Neural cell (in vitro differentiated cells): ENCODE measurements at regions not wholly inside any gene's neighbourhood (a gene's known extent, or its start where the extent isn't known, plus 50 kb on each side); places are given as distances from the start of the nearest gene placed in this dataset.

Source experiments
- H2AFZ ChIP-seq: fragments of 200-600, 300-800 bp; sonication (generic), shearing (Covaris generic); 2 replicates; pipeline ENCODE4 v1.6.0; 2014; ENCODE audit warnings: low read depth, mild to moderate bottlenecking, antibody characterized with exemption, low read length, moderate library complexity
- H3F3A ChIP-seq: fragments of 200-600 bp; shearing (Covaris generic); 2 replicates; pipeline ENCODE4 v1.6.1; 2016; ENCODE audit warnings: mild to moderate bottlenecking, moderate library complexity, mixed read lengths, antibody characterized with exemption, low read length; ENCODE audit not compliant: insufficient read depth, poor library complexity, severe bottlenecking
- H3K27ac ChIP-seq: fragments of 200-600, 300-800 bp; sonication (generic), shearing (Covaris generic); 2 replicates; pipeline ENCODE4 v1.5.1; 2014; ENCODE audit warnings: mild to moderate bottlenecking, low read length, moderate library complexity
- H3K27me3 ChIP-seq: fragments of 300-800, 200-600 bp; sonication (generic), shearing (Covaris generic); 2 replicates; pipeline ENCODE4 v1.6.0; 2014; ENCODE audit warnings: mild to moderate bottlenecking, low read depth, low read length, moderate library complexity; ENCODE audit not compliant: insufficient read depth
- H3K36me3 ChIP-seq: fragments of 300-800, 200-600 bp; sonication (generic), shearing (Covaris generic); 2 replicates; pipeline ENCODE4 v1.5.1; 2014; ENCODE audit warnings: mild to moderate bottlenecking, antibody characterized with exemption, low read length, moderate library complexity; ENCODE audit not compliant: insufficient read depth
- H3K4me2 ChIP-seq: fragments of 300-800, 200-600 bp; sonication (generic), shearing (Covaris generic); 2 replicates; pipeline ENCODE4 v1.6.0; 2014; ENCODE audit warnings: mild to moderate bottlenecking, low read length
- H3K4me3 ChIP-seq: fragments of 300-800, 200-600 bp; sonication (generic), shearing (Covaris generic); 2 replicates; pipeline ENCODE4 v1.5.1; 2014; ENCODE audit warnings: mild to moderate bottlenecking, low read length, moderate library complexity
- H3K79me2 ChIP-seq: fragments of 200-600 bp; shearing (Covaris generic); replicated peaks from 2 replicates; pipeline ENCODE4 v1.6.0; 2014; ENCODE audit warnings: mild to moderate bottlenecking, low read length, moderate library complexity; ENCODE audit not compliant: insufficient read depth
- H3K9ac ChIP-seq: fragments of 300-800, 200-600 bp; sonication (generic), shearing (Covaris generic); 2 replicates; pipeline ENCODE4 v1.6.1; 2016; ENCODE audit warnings: mild to moderate bottlenecking, low read length, mixed read lengths
- H3K9me2 ChIP-seq: fragments of 200-600 bp; shearing (Covaris generic); 2 replicates; pipeline ENCODE4 v1.6.1; 2016; ENCODE audit warnings: mild to moderate bottlenecking, low read length, mixed read lengths; ENCODE audit not compliant: insufficient read depth
- H3K9me3 ChIP-seq: fragments of 200-600, 300-800 bp; sonication (generic), shearing (Covaris generic); 2 replicates; pipeline ENCODE4 v1.6.1; 2016; ENCODE audit warnings: mild to moderate bottlenecking, mixed run types, low read length, moderate library complexity, mixed read lengths
- H4K20me1 ChIP-seq: fragments of 200-600 bp; shearing (Covaris generic); 2 replicates; pipeline ENCODE4 v1.6.1; 2016; ENCODE audit warnings: mild to moderate bottlenecking, mixed run types; ENCODE audit not compliant: insufficient read depth
- EP300 ChIP-seq: fragments of 450-650 bp; conservative IDR thresholded peaks from 2 replicates; pipeline ENCODE4 v1.6.1; 2014; ENCODE audit warnings: antibody characterized with exemption, mild to moderate bottlenecking, moderate library complexity; ENCODE audit not compliant: poor library complexity, severe bottlenecking
- EZH2 ChIP-seq: fragments of 200-600, 300-800 bp; shearing (Covaris generic), sonication (generic); IDR thresholded peaks from 2 replicates; pipeline ENCODE4 v1.6.1; 2014; ENCODE audit warnings: antibody characterized with exemption, low read length, borderline replicate concordance, mild to moderate bottlenecking; ENCODE audit not compliant: insufficient read depth, poor library complexity, severe bottlenecking
- MXI1 ChIP-seq: fragments of 450-650 bp; conservative IDR thresholded peaks from 2 replicates; pipeline ENCODE4 v1.6.1; 2014; ENCODE audit warnings: antibody characterized with exemption, mild to moderate bottlenecking; ENCODE audit not compliant: poor library complexity, severe bottlenecking
- POLR2AphosphoS5 ChIP-seq: IDR thresholded peaks from 2 replicates; pipeline ENCODE4 v1.6.1; 2012
- RAD21 ChIP-seq: fragments of 450-650 bp; conservative IDR thresholded peaks from 2 replicates; pipeline ENCODE4 v1.6.1; 2014; ENCODE audit warnings: antibody characterized with exemption, mild to moderate bottlenecking, moderate library complexity
- SMC3 ChIP-seq: fragments of 450-650 bp; conservative IDR thresholded peaks from 2 replicates; pipeline ENCODE4 v1.6.1; 2014; ENCODE audit warnings: antibody characterized with exemption, mild to moderate bottlenecking, moderate library complexity; ENCODE audit not compliant: poor library complexity
- TAF1 ChIP-seq: IDR thresholded peaks from 2 replicates; pipeline ENCODE4 v1.6.1; 2012; ENCODE audit warnings: low read depth
- TF ChIP-seq, protein P1 (sequence below): fragments of 450-650 bp; IDR thresholded peaks from 2 replicates; pipeline ENCODE4 v1.5.1; 2014; ENCODE audit warnings: antibody characterized with exemption, mild to moderate bottlenecking, moderate library complexity; ENCODE audit not compliant: poor library complexity, severe bottlenecking
- TF ChIP-seq, protein P2 (sequence below): IDR thresholded peaks from 2 replicates; pipeline ENCODE4 v1.6.1; 2012; ENCODE audit warnings: borderline replicate concordance

DNA sequence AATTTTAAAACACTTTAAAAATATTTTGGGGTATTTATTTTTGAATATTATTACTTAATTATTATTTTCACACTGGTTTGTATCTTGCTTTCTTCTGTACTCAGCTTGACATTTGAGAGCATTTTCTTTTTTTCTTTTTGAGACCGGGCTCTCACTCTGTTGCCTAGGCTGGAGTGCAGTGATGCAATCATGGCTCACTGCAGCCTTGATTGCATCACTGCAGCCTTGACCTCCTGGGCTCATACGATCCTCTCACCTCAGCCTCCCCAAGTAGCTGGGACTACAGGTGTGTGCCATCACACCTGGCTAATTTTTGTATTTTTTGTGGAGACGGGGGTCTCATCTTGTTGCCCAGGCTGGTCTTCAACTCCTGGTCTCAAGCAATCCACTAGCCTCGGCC lies 79.9 kb upstream of the DLX2 start:
- H2AFZ ChIP-seq, result no peak overlapping the region
- no peak overlapping the region for H3K4me2 ChIP-seq
- H3K36me3 ChIP-seq, result no peaks in the 10 kb centered on the region
- TF ChIP-seq, protein P1, sequence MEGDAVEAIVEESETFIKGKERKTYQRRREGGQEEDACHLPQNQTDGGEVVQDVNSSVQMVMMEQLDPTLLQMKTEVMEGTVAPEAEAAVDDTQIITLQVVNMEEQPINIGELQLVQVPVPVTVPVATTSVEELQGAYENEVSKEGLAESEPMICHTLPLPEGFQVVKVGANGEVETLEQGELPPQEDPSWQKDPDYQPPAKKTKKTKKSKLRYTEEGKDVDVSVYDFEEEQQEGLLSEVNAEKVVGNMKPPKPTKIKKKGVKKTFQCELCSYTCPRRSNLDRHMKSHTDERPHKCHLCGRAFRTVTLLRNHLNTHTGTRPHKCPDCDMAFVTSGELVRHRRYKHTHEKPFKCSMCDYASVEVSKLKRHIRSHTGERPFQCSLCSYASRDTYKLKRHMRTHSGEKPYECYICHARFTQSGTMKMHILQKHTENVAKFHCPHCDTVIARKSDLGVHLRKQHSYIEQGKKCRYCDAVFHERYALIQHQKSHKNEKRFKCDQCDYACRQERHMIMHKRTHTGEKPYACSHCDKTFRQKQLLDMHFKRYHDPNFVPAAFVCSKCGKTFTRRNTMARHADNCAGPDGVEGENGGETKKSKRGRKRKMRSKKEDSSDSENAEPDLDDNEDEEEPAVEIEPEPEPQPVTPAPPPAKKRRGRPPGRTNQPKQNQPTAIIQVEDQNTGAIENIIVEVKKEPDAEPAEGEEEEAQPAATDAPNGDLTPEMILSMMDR, result no peak
- TF ChIP-seq MXI1 (no peak), RAD21 (no peak), POLR2AphosphoS5 (no peak), TAF1 (no peak), EZH2 (no peak), EP300 (no peak), SMC3 (no peak)
- TF ChIP-seq, protein P2, sequence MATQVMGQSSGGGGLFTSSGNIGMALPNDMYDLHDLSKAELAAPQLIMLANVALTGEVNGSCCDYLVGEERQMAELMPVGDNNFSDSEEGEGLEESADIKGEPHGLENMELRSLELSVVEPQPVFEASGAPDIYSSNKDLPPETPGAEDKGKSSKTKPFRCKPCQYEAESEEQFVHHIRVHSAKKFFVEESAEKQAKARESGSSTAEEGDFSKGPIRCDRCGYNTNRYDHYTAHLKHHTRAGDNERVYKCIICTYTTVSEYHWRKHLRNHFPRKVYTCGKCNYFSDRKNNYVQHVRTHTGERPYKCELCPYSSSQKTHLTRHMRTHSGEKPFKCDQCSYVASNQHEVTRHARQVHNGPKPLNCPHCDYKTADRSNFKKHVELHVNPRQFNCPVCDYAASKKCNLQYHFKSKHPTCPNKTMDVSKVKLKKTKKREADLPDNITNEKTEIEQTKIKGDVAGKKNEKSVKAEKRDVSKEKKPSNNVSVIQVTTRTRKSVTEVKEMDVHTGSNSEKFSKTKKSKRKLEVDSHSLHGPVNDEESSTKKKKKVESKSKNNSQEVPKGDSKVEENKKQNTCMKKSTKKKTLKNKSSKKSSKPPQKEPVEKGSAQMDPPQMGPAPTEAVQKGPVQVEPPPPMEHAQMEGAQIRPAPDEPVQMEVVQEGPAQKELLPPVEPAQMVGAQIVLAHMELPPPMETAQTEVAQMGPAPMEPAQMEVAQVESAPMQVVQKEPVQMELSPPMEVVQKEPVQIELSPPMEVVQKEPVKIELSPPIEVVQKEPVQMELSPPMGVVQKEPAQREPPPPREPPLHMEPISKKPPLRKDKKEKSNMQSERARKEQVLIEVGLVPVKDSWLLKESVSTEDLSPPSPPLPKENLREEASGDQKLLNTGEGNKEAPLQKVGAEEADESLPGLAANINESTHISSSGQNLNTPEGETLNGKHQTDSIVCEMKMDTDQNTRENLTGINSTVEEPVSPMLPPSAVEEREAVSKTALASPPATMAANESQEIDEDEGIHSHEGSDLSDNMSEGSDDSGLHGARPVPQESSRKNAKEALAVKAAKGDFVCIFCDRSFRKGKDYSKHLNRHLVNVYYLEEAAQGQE, result no peak
- no peaks in the 10 kb centered on the region for H3K27me3 ChIP-seq
- no peaks in the 10 kb centered on the region for H3K9me3 ChIP-seq
- H3K9me2 ChIP-seq, result no peaks in the 10 kb centered on the region
- H3K79me2 ChIP-seq, result no peaks in the 10 kb centered on the region
- no peak overlapping the region for H3K9ac ChIP-seq
- no peak overlapping the region for H3K4me3 ChIP-seq
- H3K27ac ChIP-seq, result no peak overlapping the region
- no peaks in the 10 kb centered on the region for H3F3A ChIP-seq
- no peaks in the 10 kb centered on the region for H4K20me1 ChIP-seq

DNA sequence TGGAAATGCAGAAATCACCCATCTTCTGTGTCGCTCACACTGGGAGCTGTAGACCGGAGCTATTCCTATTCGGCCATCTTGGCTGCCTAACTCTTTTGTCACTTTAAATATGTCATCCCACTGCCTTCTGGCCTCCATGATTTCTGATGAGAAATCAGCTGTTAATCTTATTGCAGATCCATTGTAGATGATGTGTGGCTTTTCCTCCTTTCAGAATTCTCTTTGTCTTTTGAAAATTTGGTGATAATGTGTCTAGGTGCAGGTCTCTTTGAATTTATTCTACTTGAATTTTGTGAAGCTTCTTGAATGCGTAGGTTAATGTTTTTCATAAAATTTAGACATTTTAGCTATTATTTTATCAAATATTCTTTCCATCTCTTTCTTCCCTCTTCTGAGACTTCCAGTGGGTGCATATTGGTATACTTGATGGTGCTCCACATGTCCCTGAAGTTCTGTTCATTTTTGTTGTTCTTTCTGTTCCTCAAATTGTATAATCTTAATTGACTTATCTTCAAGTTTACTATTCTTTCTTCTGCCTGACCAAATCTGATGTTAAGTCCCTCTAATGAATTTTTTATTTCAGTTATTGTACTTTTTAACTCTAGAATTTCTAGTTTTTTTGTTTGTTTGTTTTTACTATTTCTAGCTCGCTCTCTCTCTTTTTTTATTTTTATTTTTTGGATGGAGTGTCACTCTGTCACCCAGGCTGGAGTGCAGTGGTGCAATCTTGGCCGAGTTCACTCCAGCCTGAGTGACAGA lies 90.8 kb upstream of the DLX2 start:
- no peaks in the 10 kb centered on the region for H3K36me3 ChIP-seq
- H3K79me2 ChIP-seq, result no peaks in the 10 kb centered on the region
- no peaks in the 10 kb centered on the region for H3K27me3 ChIP-seq
- no peaks in the 10 kb centered on the region for H4K20me1 ChIP-seq
- no peak overlapping the region for H3K9ac ChIP-seq
- no peak overlapping the region for H3K4me3 ChIP-seq
- H3K9me3 ChIP-seq, result no peaks in the 10 kb centered on the region
- H2AFZ ChIP-seq, result no peak overlapping the region
- H3K4me2 ChIP-seq, result no peak overlapping the region
- H3K9me2 ChIP-seq, result no peaks in the 10 kb centered on the region
- TF ChIP-seq SMC3 (no peak), EP300 (no peak), MXI1 (no peak), EZH2 (no peak), POLR2AphosphoS5 (no peak), TAF1 (no peak), RAD21 (no peak)
- TF ChIP-seq, protein P1, result no peak
- TF ChIP-seq, protein P2, result no peak
- no peaks in the 10 kb centered on the region for H3F3A ChIP-seq
- H3K27ac ChIP-seq, result no peak overlapping the region
